ENCODE measurements at regions not wholly inside any gene's neighbourhood (a gene's known extent, or its start where the extent isn't known, plus 50 kb on each side); places are given as distances from the start of the nearest gene placed in this dataset.

DNA sequence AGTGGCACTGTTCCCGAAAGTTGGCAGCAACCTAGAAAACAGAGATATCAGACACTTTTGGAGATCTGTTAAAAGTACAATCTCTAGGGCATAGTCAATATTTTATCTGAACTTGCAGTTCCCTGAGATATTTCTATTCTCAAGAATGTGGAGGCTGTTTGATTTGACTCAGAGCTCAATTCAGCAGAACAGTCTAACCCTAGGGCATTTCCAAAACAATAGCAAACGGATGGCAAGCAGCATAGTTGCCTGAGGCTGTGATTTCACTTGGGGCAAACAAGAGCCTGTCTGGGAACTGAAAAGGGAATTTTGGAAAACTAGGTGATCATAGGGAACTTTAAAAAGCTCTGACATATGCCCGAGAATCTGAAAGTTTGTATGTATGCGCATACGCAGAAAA lies 772.8 kb upstream of the LRRTM1 start:
- CTCF ChIA-PET: no interaction called here
- H3K9me3 ChIP-seq (ENCODE audit: control insufficient read depth, insufficient read depth, low read depth, low read length): no peaks in the 10 kb centered on the region
- H3K4me1 ChIP-seq (ENCODE audit: control insufficient read depth, insufficient read depth, low read length): no peaks in the 10 kb centered on the region
- H3K4me3 ChIP-seq (ENCODE audit: low read depth, low read length): no peak overlapping the region
- POLR2A ChIA-PET: no interaction called here
- TF ChIP-seq, protein P1, sequence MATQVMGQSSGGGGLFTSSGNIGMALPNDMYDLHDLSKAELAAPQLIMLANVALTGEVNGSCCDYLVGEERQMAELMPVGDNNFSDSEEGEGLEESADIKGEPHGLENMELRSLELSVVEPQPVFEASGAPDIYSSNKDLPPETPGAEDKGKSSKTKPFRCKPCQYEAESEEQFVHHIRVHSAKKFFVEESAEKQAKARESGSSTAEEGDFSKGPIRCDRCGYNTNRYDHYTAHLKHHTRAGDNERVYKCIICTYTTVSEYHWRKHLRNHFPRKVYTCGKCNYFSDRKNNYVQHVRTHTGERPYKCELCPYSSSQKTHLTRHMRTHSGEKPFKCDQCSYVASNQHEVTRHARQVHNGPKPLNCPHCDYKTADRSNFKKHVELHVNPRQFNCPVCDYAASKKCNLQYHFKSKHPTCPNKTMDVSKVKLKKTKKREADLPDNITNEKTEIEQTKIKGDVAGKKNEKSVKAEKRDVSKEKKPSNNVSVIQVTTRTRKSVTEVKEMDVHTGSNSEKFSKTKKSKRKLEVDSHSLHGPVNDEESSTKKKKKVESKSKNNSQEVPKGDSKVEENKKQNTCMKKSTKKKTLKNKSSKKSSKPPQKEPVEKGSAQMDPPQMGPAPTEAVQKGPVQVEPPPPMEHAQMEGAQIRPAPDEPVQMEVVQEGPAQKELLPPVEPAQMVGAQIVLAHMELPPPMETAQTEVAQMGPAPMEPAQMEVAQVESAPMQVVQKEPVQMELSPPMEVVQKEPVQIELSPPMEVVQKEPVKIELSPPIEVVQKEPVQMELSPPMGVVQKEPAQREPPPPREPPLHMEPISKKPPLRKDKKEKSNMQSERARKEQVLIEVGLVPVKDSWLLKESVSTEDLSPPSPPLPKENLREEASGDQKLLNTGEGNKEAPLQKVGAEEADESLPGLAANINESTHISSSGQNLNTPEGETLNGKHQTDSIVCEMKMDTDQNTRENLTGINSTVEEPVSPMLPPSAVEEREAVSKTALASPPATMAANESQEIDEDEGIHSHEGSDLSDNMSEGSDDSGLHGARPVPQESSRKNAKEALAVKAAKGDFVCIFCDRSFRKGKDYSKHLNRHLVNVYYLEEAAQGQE (tag by site-specific recombination; IDR thresholded peaks at IDR 0.05): no peak
- no peak for TF ChIP-seq KLF8 (tag by site-specific recombination; IDR thresholded peaks at IDR 0.05)
- TF ChIP-seq, protein P2, sequence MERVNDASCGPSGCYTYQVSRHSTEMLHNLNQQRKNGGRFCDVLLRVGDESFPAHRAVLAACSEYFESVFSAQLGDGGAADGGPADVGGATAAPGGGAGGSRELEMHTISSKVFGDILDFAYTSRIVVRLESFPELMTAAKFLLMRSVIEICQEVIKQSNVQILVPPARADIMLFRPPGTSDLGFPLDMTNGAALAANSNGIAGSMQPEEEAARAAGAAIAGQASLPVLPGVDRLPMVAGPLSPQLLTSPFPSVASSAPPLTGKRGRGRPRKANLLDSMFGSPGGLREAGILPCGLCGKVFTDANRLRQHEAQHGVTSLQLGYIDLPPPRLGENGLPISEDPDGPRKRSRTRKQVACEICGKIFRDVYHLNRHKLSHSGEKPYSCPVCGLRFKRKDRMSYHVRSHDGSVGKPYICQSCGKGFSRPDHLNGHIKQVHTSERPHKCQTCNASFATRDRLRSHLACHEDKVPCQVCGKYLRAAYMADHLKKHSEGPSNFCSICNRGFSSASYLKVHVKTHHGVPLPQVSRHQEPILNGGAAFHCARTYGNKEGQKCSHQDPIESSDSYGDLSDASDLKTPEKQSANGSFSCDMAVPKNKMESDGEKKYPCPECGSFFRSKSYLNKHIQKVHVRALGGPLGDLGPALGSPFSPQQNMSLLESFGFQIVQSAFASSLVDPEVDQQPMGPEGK (tag by site-specific recombination; IDR thresholded peaks at IDR 0.05): no peak
- H3K36me3 ChIP-seq (ENCODE audit: control insufficient read depth in 2 of 2, insufficient read depth in 1 of 2, low read length in 2 of 2): no peaks in the 10 kb centered on the region
- no peak overlapping the region for H3K27ac ChIP-seq (ENCODE audit: extremely low read depth, low read depth, low read length)

DNA sequence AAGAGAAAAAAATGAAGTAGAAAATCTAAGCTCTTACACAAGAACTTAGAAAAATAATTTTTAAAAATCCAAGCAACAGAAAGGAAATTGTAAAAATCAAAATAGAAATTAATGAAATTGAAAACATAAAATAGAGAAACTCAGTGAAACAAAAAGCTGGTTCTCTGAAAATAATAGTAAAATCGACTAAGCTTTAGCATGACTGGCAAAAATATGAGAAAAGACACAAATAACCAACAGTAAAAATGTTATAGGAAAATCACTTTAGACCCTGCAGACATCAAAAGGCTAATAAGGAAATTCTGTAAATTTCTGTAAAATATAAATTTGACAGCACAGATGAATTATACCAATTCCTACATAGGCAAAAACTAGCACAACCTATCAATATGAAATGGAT lies 768.9 kb upstream of the LRRTM1 start:
- TF ChIP-seq, protein P3, sequence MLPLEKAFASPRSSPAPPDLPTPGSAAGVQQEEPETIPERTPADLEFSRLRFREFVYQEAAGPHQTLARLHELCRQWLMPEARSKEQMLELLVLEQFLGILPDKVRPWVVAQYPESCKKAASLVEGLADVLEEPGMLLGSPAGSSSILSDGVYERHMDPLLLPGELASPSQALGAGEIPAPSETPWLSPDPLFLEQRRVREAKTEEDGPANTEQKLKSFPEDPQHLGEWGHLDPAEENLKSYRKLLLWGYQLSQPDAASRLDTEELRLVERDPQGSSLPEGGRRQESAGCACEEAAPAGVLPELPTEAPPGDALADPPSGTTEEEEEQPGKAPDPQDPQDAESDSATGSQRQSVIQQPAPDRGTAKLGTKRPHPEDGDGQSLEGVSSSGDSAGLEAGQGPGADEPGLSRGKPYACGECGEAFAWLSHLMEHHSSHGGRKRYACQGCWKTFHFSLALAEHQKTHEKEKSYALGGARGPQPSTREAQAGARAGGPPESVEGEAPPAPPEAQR (tag by site-specific recombination; IDR thresholded peaks at IDR 0.05): no peak
- TF ChIP-seq ZNF23 (tag by site-specific recombination; IDR thresholded peaks at IDR 0.05; ENCODE audit: borderline replicate concordance): no peak
- no peak for TF ChIP-seq REPIN1 (tag by site-specific recombination; IDR thresholded peaks at IDR 0.05; ENCODE audit: low read depth)
- TF ChIP-seq ZNF16 (tag by site-specific recombination; IDR thresholded peaks at IDR 0.05; ENCODE audit: low read depth): no peak
- TF ChIP-seq ZNF561 (tag by site-specific recombination; IDR thresholded peaks at IDR 0.05; ENCODE audit: borderline replicate concordance): no peak
- TF ChIP-seq ZNF658 (tag by site-specific recombination; IDR thresholded peaks at IDR 0.05): no peak
- TF ChIP-seq, protein P4, sequence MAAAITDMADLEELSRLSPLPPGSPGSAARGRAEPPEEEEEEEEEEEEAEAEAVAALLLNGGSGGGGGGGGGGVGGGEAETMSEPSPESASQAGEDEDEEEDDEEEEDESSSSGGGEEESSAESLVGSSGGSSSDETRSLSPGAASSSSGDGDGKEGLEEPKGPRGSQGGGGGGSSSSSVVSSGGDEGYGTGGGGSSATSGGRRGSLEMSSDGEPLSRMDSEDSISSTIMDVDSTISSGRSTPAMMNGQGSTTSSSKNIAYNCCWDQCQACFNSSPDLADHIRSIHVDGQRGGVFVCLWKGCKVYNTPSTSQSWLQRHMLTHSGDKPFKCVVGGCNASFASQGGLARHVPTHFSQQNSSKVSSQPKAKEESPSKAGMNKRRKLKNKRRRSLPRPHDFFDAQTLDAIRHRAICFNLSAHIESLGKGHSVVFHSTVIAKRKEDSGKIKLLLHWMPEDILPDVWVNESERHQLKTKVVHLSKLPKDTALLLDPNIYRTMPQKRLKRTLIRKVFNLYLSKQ (tag by site-specific recombination; IDR thresholded peaks at IDR 0.05; ENCODE audit: borderline replicate concordance): no peak
- TF ChIP-seq, protein P5, sequence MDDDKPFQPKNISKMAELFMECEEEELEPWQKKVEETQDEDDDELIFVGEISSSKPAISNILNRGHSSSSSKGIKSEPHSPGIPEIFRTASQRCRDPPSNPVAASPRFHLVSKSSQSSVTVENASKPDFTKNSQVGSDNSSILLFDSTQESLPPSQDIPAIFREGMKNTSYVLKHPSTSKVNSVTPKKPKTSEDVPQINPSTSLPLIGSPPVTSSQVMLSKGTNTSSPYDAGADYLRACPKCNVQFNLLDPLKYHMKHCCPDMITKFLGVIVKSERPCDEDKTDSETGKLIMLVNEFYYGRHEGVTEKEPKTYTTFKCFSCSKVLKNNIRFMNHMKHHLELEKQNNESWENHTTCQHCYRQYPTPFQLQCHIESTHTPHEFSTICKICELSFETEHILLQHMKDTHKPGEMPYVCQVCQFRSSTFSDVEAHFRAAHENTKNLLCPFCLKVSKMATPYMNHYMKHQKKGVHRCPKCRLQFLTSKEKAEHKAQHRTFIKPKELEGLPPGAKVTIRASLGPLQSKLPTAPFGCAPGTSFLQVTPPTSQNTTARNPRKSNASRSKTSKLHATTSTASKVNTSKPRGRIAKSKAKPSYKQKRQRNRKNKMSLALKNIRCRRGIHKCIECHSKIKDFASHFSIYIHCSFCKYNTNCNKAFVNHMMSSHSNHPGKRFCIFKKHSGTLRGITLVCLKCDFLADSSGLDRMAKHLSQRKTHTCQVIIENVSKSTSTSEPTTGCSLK (tag by site-specific recombination; IDR thresholded peaks at IDR 0.05): no peak
- TF ChIP-seq ZNF10 (tag by site-specific recombination; IDR thresholded peaks at IDR 0.05): no peak
- no peak for TF ChIP-seq ZNF776 (tag by site-specific recombination; IDR thresholded peaks at IDR 0.05; ENCODE audit: borderline replicate concordance)
- no peak for TF ChIP-seq GFI1B (tag by site-specific recombination; IDR thresholded peaks at IDR 0.05)
- no peak for TF ChIP-seq SP3 (tag by site-specific recombination; IDR thresholded peaks at IDR 0.05)
- no peak for TF ChIP-seq YY2 (tag by site-specific recombination; IDR thresholded peaks at IDR 0.05)
- no peak for TF ChIP-seq ZNF843 (tag by site-specific recombination; IDR thresholded peaks at IDR 0.05)
- TF ChIP-seq ZNF664 (tag by site-specific recombination; IDR thresholded peaks at IDR 0.05): no peak
- no peak for TF ChIP-seq ZFP41 (tag by site-specific recombination; IDR thresholded peaks at IDR 0.05; ENCODE audit: borderline replicate concordance)
- TF ChIP-seq ZNF169 (tag by site-specific recombination; IDR thresholded peaks at IDR 0.05): no peak
- TF ChIP-seq ZNF292 (tag by site-specific recombination; IDR thresholded peaks at IDR 0.05; ENCODE audit: borderline replicate concordance, low read depth): no peak
- TF ChIP-seq ZNF624 (tag by site-specific recombination; IDR thresholded peaks at IDR 0.05): no peak
- no peak for TF ChIP-seq ZNF239 (tag by site-specific recombination; IDR thresholded peaks at IDR 0.05)
- no peak overlapping the region for H3K4me3 ChIP-seq (ENCODE audit: low read depth, low read length)
- no peak overlapping the region for H3K27ac ChIP-seq (ENCODE audit: extremely low read depth, low read depth, low read length)
- ChIA-PET POLR2A (no interaction called here), CTCF (no interaction called here)
- no peaks in the 10 kb centered on the region for H3K9me3 ChIP-seq (ENCODE audit: control insufficient read depth, insufficient read depth, low read depth, low read length)
- no peaks in the 10 kb centered on the region for H3K36me3 ChIP-seq (ENCODE audit: control insufficient read depth in 2 of 2, insufficient read depth in 1 of 2, low read length in 2 of 2)
- H3K4me1 ChIP-seq (ENCODE audit: control insufficient read depth, insufficient read depth, low read length): no peaks in the 10 kb centered on the region

All from HEK293 (cell line).